ENCODE measurements at regions not wholly inside any gene's neighbourhood (a gene's known extent, or its start where the extent isn't known, plus 50 kb on each side); places are given as distances from the start of the nearest gene placed in this dataset.

DNA sequence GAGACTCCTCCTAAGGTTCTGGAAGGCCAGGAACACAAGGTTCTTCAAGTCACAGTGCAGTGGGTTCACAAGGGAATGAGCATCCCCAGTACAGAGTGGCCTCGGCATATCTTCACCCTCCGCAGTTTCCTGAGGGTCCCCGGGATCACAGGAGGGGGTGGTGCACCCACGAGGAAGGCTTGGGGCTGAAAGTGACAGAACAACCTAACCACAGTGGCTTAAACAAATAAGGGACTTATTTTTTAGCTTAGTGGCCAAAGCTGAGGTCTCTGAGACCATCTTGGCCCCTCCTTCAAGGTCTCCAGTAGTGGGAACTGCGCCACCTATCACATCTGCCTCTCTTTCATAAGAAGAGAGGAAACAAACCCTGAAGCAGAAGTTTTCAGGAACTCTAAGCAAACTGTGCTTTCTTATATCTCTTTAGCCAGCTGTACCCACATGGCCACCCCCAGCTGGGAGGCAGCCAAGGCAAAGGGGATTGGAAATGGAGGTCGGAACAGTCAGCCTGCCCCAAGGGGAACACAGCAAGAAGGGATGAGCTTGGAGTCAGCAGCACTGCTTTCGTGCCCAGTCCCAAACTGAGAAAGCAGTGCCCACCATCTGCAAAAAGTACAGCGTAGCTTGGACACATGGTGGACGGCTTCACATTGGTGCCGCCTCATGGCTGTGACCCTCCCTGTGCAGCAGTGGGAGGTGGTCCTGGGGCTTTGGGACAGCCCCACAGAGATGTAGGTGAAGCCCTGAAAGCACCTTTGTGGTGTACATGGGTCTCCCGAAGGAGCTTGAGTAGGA is 260.0 kb upstream of the ID2 start:
- TF ChIP-seq, protein P1, sequence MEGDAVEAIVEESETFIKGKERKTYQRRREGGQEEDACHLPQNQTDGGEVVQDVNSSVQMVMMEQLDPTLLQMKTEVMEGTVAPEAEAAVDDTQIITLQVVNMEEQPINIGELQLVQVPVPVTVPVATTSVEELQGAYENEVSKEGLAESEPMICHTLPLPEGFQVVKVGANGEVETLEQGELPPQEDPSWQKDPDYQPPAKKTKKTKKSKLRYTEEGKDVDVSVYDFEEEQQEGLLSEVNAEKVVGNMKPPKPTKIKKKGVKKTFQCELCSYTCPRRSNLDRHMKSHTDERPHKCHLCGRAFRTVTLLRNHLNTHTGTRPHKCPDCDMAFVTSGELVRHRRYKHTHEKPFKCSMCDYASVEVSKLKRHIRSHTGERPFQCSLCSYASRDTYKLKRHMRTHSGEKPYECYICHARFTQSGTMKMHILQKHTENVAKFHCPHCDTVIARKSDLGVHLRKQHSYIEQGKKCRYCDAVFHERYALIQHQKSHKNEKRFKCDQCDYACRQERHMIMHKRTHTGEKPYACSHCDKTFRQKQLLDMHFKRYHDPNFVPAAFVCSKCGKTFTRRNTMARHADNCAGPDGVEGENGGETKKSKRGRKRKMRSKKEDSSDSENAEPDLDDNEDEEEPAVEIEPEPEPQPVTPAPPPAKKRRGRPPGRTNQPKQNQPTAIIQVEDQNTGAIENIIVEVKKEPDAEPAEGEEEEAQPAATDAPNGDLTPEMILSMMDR (IDR thresholded peaks at IDR 0.05; ENCODE audit: low read depth, low read length, missing input control), result no peak
- TF ChIP-seq TAF1 (conservative IDR thresholded peaks at IDR 0.05) (no peak), RAD21 (IDR thresholded peaks at IDR 0.05) (no peak), SP1 (IDR thresholded peaks at IDR 0.05) (no peak), EGR1 (IDR thresholded peaks at IDR 0.05; ENCODE audit: low read depth in 2 of 2) (no peak), MAX (IDR thresholded peaks at IDR 0.05) (no peak), YY1 (IDR thresholded peaks at IDR 0.05) (no peak), ATF3 (IDR thresholded peaks at IDR 0.05) (no peak), NR2F2 (IDR thresholded peaks at IDR 0.05) (no peak), HNF4G (IDR thresholded peaks at IDR 0.05) (no peak)
- TF ChIP-seq, protein P2, sequence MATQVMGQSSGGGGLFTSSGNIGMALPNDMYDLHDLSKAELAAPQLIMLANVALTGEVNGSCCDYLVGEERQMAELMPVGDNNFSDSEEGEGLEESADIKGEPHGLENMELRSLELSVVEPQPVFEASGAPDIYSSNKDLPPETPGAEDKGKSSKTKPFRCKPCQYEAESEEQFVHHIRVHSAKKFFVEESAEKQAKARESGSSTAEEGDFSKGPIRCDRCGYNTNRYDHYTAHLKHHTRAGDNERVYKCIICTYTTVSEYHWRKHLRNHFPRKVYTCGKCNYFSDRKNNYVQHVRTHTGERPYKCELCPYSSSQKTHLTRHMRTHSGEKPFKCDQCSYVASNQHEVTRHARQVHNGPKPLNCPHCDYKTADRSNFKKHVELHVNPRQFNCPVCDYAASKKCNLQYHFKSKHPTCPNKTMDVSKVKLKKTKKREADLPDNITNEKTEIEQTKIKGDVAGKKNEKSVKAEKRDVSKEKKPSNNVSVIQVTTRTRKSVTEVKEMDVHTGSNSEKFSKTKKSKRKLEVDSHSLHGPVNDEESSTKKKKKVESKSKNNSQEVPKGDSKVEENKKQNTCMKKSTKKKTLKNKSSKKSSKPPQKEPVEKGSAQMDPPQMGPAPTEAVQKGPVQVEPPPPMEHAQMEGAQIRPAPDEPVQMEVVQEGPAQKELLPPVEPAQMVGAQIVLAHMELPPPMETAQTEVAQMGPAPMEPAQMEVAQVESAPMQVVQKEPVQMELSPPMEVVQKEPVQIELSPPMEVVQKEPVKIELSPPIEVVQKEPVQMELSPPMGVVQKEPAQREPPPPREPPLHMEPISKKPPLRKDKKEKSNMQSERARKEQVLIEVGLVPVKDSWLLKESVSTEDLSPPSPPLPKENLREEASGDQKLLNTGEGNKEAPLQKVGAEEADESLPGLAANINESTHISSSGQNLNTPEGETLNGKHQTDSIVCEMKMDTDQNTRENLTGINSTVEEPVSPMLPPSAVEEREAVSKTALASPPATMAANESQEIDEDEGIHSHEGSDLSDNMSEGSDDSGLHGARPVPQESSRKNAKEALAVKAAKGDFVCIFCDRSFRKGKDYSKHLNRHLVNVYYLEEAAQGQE (IDR thresholded peaks at IDR 0.05), result no peak
